ENCODE measurements at regions not wholly inside any gene's neighbourhood (a gene's known extent, or its start where the extent isn't known, plus 50 kb on each side); places are given as distances from the start of the nearest gene placed in this dataset.

DNA sequence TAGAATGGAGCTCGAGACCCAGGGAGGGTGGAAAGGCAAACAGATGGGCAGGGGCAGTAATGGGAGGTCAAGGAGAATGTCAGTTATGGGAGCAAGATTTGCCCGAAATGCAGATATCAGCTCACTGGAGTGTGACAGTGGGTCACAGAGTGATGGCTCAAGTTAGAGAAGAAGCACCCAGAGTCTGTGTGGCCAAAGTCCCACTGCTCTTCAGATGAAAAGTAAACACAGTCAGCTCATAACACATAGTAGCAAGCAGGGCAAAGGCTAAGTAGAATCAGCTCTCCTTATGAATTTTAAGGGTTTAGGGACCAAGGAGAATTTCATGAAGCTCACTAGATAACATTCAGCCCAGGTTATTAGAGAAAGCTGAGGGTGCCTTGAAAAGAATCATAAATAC is 264.9 kb upstream of the MON1B start:
- DNase-seq, result no peak

DNA sequence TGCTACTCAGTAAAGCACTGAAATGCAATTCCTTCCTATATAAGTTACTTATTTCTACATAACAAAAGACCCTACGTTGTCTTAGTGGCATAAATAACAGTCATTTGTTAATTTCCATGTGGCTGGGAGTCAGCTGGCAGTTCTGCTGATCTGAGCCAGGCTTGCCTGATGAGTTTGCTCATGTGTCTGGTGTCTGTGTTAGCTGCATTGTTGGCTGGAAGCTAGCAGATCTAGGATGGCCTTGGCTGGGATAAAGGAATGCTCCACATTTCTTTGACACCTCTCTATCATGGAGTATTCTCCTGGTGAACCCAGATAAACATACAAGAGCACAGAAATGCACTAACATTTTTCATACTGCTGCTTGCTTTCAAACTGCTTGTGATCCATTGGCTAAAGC is 264.4 kb upstream of the MON1B start:
- DNase-seq, result no peak

DNA sequence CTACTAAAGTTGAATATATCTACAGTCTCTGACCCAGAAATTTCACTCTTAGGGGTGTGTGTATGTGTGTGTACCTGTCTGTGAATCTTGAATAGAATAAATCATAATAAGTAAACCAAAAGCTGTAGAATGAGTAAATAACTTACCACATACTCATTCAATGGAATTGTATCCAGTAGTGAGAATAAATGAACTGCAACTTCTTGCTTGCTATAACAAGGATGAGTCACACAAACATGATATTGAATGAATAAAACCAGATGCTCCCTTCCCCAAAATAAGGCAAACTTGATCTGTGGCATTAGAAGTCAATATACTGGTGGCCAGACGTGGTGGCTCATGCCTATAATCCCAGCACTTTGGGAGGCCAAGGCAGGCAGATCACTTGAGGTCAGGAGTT is 259.8 kb upstream of the MON1B start:
- no peak for DNase-seq

DNA sequence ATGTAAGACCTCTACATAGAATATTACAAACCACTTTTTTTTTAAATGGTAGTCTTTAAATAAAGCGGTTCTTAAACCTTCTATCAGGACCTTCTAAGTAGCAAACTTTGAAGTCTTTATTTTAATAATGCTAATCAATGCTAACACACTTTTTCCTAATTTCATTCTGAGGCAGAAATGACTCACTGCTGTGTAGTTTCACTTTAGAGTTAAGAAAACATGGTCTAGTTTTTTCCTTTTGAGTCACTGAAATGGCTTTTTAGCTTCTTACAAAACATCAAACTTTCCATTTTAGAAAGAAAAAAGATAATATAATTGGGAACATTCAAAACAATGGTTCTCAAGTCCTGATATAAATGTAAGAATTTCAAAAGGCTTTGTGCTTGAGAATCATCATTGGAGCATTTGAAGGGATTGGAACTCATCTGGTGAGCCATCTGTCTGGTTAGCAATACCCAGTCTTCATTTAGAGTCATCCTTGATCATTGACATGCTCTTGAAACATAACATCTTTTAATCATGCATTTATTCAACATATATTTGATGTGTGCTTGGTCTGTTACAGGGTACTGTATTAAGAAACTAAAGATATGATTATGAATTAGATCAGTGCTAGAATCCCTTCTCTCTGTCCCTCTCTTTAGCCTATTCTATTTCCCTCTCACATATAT is 258.3 kb upstream of the MON1B start:
- DNase-seq, result no peak

DNA sequence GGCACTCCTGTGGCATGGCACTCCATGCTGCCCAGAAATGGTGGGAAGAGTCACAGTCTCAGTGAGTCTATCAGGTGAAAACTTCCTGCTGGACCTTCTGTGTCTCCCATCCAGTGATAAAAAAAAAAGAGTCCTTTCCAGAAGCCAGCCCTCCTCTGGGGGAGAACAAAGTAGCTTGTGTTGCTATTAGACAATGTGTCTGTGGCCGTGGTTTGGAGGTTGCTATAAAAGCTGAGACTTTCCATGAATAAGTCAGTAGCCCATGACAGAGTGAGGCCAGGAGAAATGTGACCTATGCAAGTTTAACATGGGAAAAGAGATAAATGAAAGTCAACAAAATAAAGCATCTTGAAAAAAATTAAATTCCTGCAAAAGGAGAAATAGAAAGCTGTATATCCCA is 250.7 kb upstream of the MON1B start:
- no peak for DNase-seq

DNA sequence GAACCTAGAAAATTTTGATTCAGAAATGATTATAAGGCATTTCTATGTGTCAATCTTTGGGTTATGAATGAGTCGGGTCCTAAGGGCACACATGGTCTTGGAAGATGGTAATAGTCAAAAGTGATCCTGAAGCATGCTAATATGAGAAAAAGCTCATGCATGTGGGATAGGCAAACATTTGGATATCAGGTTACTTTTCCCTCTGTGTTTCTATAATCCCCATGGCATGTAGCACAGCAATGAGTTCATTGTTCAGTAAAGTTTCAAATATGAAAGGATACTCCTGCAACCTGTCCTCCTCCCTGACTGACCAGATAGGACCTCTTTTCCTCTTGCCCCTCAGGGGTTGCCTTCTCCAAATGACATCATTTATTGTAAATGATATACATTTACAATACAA is 249.9 kb upstream of the MON1B start:
- no peak for DNase-seq

DNA sequence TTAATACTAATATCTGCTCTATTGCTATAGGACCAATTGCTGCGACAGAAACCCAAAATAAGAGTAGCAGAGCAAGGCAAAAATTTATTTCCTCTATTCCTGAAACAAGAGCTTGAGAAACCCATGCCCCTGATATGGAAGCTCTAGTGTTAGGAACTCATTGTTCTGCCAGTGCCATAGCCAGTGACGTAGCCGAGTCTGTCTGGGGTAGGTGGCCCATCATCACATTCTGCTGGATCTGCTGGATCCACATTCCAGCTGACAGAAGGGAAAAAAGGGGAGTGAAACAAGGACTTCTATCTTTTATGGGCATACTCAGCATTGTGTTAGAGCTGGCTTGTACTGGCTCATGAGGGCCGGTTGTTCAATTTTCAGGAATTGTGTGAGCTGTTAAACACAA is 248.9 kb upstream of the MON1B start:
- no peak for DNase-seq

DNA sequence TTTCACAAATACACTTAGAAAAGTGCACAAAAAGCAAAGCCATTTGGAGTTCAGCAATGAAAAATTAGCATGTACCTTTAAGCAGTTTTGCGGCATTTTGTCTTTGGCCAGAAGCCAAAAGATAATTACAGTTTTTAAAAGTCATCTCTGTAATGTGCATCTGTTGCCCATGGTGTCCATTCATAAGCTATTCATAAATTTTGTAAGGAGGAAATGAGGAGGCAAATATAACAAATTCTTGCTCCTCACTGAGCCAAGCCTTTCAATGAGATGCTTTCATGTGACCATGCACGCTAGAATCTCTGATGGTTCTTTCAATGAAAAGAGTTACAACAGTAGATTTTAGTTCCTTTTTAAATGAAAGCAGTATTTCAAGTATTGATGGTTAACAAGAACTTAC is 247.1 kb upstream of the MON1B start:
- no peak for DNase-seq

DNA sequence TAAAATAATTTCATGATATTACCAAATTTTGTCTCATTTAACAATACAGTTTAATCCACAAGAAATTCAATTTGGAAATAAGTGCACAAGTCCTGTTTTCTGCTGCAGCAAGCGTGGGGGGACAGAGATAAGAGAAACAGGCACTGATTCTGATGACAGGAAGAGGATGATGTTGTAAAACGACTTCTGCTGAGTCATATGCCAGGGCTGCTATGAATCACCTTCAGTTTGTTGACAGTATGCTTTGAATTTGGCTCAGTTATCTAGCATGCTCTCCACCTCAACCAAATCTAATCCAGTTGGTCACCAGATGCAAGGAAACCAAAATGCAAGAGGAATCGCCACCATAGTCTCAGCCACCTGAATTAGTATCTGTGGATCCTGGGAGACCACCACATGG is 244.1 kb upstream of the MON1B start:
- no peak for DNase-seq

DNA sequence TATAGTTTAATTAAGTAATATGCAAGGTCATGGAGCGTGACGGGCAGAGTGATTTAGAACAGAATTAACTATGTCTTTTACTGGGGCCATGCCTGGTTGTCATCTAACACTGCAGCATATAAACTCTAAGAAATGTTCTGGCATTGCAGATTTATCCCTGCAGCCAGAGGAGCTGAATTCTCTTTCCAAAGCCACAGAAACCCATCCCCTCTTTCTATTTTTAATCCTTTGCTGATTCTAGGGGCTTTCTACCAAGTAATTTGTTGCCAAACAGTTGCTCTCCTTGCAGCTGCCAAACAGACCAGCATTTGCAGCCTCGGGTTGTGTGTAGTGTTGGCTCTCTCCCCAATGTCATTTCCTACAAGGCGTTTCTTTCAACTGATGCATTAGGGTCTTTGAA is 243.2 kb upstream of the MON1B start:
- no peak for DNase-seq

DNA sequence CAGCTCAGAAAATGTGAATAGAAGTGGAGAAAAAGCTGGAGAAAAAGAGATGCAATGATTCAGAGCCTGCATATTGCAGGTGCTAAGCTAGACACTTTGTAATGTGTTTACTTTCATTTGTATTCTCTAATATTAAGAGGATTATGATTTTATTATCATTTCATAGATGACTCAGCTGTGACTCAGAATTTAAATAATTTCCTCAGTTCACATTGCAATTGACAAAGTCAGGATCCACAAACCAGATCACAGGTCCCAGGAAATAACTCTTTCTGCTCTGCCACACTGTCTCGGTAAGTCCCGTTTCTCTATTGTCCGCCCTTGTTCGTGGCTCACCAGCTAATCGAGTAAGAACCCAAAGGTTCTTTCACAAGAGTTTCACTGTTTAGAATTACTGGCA is 235.4 kb upstream of the MON1B start:
- DNase-seq, result no peak

DNA sequence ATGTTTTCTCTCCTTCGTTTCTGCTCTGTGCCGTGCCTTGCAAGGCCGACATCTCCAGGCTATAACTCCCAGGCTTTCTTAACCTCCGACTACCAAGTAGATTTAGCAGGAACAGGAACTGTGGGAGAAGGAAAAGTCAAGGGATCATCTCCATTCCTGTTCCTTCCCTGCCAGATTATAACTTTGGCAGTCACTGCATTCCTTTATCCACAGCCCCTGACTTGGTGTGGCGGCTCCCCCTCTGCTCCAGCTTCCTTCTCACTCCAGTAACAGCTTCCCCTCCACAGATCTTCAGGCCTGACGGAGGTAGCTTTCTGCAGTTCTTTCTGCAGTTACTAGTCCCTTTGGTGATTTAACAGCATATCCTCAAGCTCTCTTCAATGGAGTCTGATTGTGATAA is 234.6 kb upstream of the MON1B start:
- no peak for DNase-seq

DNA sequence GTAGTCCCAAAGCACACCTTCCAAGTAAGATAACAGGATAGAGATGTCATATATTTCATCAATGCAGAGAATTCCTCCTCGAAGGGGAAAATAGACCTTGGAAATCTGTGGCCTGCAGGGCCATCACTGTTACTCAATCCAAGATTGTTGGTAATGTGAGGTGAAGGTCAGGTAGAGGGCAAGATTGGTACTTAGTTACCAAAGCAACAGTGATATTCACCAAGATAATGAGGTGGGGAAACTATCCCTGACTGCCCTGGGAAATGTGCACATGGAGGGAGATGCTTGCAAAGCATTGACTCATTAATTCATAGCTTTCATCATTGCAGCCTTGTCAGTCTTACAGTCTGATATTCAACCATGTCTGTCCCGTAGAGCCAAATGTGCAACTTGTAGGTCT is 234.1 kb upstream of the MON1B start:
- DNase-seq, result no peak

DNA sequence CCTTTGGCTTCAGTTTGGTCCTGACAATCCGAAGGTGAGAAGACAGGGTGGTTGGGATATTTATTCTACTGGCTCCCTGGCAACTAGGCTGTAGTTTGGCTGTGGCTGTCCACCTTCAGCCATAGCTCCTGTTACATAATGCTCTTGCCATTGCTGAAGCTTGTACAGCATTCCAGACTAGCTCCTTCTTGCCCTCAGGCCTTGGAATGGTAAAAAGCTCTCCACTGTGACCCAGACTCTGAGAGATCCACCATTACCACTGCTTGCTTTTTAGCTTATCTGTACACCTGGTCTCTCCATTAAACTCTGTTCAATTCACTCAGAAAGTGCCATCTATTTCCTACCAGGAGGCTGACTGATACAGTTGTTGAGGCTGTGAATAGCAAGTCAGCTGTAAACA is 231.8 kb upstream of the MON1B start:
- no peak for DNase-seq

DNA sequence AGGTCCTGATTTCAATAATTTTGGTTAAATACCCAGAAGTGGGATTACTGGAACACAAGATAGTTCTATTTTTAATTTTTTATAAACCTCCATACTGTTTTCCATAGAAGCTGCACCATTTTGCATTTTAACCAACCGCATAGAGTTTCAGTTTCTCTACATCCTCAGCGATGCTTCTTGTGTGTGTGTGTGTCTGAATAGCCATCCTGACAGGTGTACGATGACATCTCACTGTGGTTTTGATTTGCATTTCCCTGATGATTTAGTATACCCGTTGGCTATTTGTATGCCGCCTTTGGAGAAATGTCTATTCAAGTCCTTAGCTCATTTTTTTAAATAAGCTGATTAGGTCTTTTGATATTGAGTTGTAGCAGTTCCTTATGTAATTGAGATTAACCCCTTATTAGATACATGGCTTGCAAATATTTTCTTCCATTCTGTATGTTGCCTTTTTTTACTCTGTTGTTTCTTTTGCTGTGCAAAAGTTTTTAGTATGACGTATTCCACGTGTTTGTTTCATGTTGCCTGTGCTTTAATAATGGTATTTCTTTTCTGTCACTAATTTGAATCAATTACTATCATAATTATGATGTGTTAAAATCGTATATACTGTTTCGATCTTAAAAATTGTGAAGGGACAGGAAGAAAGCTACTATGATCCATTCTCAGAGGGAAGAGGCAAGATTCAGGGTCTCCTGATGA is 227.2 kb upstream of the MON1B start:
- DNase-seq, result no peak

DNA sequence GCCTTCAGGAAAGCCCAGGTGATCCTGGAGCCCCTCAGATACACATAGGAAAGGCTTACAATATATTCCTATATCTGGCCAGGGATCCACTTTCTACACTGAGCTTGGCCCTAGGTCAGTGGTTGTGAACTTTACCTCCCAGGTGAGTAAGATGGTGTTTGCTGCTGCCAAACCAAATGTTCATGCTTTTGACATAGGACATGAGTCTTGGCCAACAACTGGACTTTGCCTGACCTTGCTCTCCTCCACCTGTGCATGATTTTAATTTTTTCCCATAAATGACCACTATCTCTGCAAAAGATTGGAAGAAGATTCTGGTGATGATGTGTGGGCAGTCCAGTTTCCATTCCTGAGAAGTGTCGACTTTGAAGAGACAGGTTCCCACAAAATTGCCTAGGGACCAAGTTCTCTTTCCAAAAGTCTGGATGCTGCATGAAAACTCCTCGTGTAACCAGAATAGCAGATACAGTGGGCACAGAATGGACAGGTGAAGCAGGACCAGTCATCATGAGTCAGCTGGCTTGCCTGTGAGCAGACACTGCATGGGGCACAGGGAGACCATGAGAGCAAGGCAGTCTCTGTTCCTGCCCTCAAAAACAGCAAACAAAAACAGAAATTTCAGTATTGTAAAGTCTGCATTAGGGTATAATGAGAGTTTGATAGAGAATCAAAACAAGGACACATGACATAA is 226.4 kb upstream of the MON1B start:
- DNase-seq, result no peak

DNA sequence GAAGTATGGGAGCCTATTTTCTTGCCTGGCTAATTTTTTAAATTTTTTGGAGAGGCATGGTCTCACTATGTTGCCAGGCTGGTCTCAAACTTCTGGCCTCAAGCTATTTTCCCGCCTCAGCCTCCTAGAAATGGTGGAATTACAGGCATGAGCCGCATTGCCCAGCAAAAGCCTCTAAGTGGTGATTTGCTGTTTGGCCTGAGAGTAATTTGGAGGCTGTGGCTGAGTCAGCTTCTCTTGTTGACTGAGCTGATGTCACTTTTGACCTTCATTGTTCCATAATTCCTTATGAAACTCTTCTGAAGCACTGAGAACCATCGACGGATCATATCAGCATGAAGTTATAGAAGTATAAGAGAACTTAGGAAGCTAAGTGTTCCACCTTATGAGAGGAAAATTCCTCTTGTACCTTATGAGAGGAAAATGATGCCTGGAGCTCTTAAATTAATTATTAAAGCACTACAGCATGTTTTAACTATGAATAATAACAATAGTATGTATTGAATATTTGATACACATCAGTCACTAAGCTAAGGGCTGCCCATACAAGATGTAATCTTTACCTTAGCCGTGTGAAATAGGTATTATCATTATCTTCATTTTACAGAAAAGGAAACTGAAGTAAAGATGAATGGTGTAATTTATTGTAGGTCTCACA is 220.8 kb upstream of the MON1B start:
- DNase-seq, result no peak

DNA sequence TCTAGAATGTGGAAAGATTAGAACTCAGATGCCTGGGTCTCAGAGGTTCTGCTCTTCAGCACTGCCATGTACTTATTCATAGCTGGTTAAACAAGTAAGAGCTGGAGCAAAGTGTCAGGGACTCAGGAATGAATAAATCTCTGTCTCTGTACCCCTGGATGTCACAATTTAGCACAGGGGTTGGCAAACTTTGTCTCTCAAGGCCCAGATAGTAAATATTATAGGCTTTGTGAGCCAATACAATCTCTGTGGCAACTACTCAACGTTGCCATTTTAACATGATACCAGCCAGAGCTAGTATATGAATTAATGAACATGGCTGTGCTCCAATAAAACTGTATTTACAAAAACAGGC is 220.3 kb upstream of the MON1B start:
- no peak for DNase-seq

DNA sequence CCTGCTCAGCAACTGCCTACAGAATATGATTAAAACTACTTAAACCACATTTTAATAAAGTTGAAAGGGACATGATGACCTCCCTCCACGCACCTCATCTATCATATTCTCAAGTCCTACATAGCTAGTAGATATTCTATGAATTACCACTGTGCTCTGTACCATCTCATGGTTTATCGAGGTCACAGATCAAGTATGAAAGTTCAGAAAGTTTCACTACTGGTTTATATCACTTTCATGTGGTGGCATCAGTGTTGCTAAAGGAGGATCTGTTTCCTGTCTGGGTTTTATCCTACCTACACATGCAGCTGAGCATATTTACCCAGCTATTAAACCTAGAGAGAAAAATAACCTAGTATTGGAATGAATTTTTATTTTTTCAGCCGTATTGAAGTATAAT is 214.9 kb upstream of the MON1B start:
- no peak for DNase-seq

DNA sequence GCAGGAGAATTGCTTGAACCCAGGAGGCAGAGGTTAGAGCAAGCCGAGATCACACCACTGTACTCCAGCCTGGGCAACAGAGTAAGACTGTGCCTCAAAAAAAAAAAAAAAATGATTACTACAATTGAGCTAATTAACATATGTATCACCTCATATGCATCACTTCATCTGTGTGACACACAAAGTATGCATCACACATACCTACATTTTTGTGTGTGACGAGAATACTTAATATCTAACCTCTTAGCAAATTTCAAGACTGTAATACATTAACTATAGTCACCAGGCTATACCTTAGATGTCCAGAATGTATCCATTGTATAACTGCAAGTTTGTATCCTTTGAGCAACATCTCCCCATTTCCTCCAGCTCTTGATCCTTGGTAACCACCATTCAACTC is 214.2 kb upstream of the MON1B start:
- no peak for DNase-seq

DNA sequence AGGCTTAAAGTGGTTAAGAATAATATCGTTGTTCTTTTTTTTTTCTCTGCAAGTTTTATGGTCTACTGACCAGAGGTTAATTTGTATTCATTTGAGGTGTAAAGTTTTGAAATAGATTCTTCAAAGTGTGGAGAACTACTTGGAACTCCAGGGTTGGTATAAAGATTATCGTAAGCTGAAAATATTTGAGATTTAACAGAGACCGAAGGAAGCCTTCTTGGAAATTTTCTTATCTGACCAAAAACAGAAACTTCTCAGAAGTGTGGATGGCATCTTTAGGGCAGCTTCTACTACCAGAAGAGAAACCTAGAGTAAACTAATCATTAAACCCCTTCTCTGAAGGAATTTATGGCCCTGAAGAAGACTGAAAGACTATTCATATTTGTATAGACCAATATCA is 206.8 kb upstream of the MON1B start:
- no peak for DNase-seq

DNA sequence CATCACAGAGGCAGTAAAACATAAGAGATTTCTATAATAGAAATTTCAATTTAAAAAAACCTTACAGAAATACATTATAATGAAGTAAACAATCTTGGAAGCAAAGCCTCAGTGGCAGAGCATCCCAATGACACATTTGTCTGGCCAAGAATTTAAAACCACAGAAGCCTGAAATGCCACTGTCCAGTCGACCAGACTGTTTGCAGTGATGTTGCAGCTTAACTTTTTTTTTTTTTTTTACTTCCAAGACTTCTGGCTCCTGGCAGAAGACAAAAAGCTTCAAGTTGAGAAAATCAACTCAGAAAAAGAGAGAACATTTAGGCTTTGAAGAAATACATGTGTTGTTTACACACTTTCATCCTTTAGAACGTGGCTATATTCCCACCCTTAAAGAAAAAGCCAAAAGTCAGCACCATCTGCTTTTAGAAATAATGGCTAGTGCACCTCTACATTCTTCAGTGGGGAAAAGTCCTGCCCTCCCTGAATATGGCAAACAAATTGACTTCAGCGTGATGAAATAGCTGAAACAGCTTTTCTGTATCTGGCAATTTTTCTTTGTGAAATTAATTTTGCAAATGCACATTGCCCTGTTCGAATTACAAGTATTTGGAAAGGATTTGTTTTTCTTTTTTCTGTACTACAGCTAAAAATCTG is 205.5 kb upstream of the MON1B start:
- DNase-seq, result no peak

DNA sequence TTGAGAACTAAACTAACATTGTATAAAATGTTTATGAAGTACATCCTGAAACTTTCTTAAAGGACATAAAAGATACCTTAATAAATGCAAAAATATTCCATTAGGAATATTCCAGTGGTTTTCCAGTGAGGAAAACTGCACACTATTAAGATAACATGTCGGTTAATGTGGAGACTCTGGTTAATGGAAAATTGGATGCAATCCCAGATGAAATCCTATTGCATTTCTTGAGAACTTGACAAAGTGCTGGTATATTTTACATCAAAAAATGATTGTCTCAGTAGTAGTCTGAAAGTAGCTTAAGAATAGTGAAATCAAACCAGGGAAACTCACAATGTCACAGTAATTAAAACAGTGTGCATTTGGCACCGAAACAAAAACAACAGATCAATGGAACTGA is 202.5 kb upstream of the MON1B start:
- DNase-seq, result no peak

DNA sequence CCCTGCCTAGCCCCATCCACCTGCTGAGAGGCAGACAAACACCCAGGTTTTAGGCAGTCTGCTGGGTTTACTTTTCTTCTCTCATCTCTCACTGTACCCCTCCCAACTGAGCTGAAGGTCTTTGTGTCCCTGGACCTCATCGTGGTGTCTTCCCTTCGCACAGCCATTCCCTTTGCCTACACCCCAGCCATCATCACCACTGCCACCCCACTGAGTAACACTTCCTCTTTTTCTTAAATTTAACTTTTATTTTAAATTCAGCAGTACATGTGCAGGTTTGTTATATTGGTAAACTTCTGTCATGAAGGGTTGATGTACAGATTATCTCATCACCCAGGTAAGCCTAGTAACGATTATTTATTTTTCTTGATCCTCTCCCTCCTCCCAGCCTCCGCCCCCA is 188.3 kb upstream of the MON1B start:
- DNase-seq, result no peak
